A673 (cell line): ENCODE measurements at regions not wholly inside any gene's neighbourhood (a gene's known extent, or its start where the extent isn't known, plus 50 kb on each side); places are given as distances from the start of the nearest gene placed in this dataset.
"Not testable (repeated sequence)": the region's sequence is repeated elsewhere in the genome, so short reads cannot be mapped to it uniquely, and the experiment has no call there.

Experiments
- BruUV-seq: library from RNA; stranded (reverse); fragments of 400-500 nt; replicated peaks from 2 replicates; lab custom pipeline; 2021; lab: Mats Ljungman, UMichigan
- CTCF ChIA-PET: fragments of 300-600 bp; sonication (Branson Sonifier 250); formaldehyde crosslinking; loops from one replicate; lab custom pipeline; 2022; ENCODE audit warnings: antibody characterized with exemption; lab: Charles Lee
- POLR2A ChIA-PET: fragments of 300-600 bp; sonication (Branson Sonifier 250); formaldehyde crosslinking; loops from one replicate; lab custom pipeline; 2022; ENCODE audit warnings: antibody characterized with exemption; ENCODE audit not compliant: low non-redundant PET; lab: Charles Lee
- DNase-seq: peaks from one replicate; pipeline ENCODE4 v3.0.0-alpha.2; 2015; ENCODE audit warnings: low spot score
- H3K27ac ChIP-seq: fragments of 200-600 bp; sonication (generic); 2 replicates; pipeline ENCODE4 v1.5.1; 2016; ENCODE audit warnings: mixed run types, low read depth, mild to moderate bottlenecking, mixed read lengths, antibody characterized with exemption, low read length; ENCODE audit not compliant: poor library complexity, severe bottlenecking
- H3K27me3 ChIP-seq: fragments of 200-600 bp; sonication (generic); replicated peaks from 2 replicates; pipeline ENCODE4 v1.6.1; 2017; ENCODE audit warnings: mixed run types, low read depth, mild to moderate bottlenecking, mixed read lengths, antibody characterized with exemption, low read length; ENCODE audit not compliant: insufficient read depth, poor library complexity
- H3K36me3 ChIP-seq: fragments of 200-600 bp; sonication (generic); 2 replicates; pipeline ENCODE4 v1.6.1; 2016; ENCODE audit warnings: mixed run types, mild to moderate bottlenecking, mixed read lengths, antibody characterized with exemption, low read length; ENCODE audit not compliant: insufficient read depth, poor library complexity, severe bottlenecking
- H3K4me1 ChIP-seq: fragments of 200-600 bp; sonication (generic); 2 replicates; pipeline ENCODE4 v1.6.1; 2017; ENCODE audit warnings: mixed run types, mild to moderate bottlenecking, mixed read lengths, antibody characterized with exemption, low read length; ENCODE audit not compliant: insufficient read depth, poor library complexity, severe bottlenecking
- H3K4me3 ChIP-seq: fragments of 200-600 bp; sonication (generic); 2 replicates; pipeline ENCODE4 v1.5.1; 2016; ENCODE audit warnings: low read depth, mixed run types, mild to moderate bottlenecking, mixed read lengths, low read length; ENCODE audit not compliant: poor library complexity, severe bottlenecking
- H3K9me3 ChIP-seq: fragments of 200-600 bp; sonication (generic); 2 replicates; pipeline ENCODE4 v1.6.1; 2016; ENCODE audit warnings: mixed run types, low read depth, mild to moderate bottlenecking, mixed read lengths, antibody characterized with exemption, low read length; ENCODE audit not compliant: poor library complexity, severe bottlenecking
- CTCF ChIP-seq: fragments of 300-800, 200-600 bp; sonication (generic); conservative IDR thresholded peaks from 2 replicates; pipeline ENCODE4 v1.5.1; 2017; ENCODE audit warnings: low read depth, mild to moderate bottlenecking, antibody characterized with exemption, low read length, moderate library complexity, mixed read lengths
- EZH2 ChIP-seq: fragments of 200-600 bp; sonication (generic); IDR thresholded peaks from 2 replicates; pipeline ENCODE4 v1.6.1; 2017; ENCODE audit warnings: borderline replicate concordance, low read depth, mild to moderate bottlenecking, mixed read lengths, antibody characterized with exemption, low read length; ENCODE audit not compliant: poor library complexity, severe bottlenecking
- intact Hi-C: fragments of 100-400 bp; cut with micrococcal nuclease; formaldehyde crosslinking; loops from one replicate; pipeline ENCODE4 v1.10.0; 2022; ENCODE audit not compliant: unreplicated experiment

- ChIA-PET CTCF (no interaction called here), POLR2A (interaction anchor here (0.7 kb wide), 1 partner anchor 224 kb away, joined by 15 read pairs; no protein-coding TSS in a partner anchor)
- H3K4me3 ChIP-seq: no peak overlapping the region
- no peak overlapping the region for H3K27ac ChIP-seq
- intact Hi-C loops: no loop called here
- no peaks in the 10 kb centered on the region for H3K9me3 ChIP-seq
- H3K4me1 ChIP-seq: no peaks in the 10 kb centered on the region
- TF ChIP-seq EZH2 (no peak), CTCF (no peak)
- DNase-seq: no peak
- H3K27me3 ChIP-seq: no peaks in the 10 kb centered on the region
- no TSS peak for BruUV-seq
- H3K36me3 ChIP-seq: no peaks in the 10 kb centered on the region
Measured at GRCh38 chr13:65585346-65585745, 1644.8 kb downstream of the PCDH9 start.

DNA sequence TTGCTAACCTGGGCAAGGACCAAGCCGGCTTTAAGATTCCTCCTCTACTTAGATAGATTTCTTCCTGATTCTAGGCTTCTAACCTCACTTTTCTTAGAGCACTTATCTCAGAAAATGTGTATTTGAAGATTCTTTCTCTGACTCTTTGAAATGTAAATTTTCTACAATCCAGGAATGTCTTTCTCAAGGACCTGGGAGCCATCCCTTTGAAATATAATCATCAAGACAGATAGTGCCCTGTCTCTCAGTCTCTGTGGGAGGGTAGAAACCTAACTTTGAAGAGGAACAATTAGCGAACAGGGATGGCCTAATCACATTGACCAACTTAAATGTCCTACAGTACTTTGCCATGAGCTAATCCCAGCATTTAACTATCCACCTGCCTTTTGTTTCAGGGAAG is 1646.0 kb downstream of the PCDH9 start:
- ChIA-PET POLR2A (no interaction called here), CTCF (no interaction called here)
- no peak for DNase-seq
- no TSS peak for BruUV-seq
- H3K27me3 ChIP-seq: no peaks in the 10 kb centered on the region
- H3K9me3 ChIP-seq: no peaks in the 10 kb centered on the region
- intact Hi-C loops: no loop called here
- H3K36me3 ChIP-seq: no peaks in the 10 kb centered on the region
- H3K27ac ChIP-seq: no peak overlapping the region
- no peak overlapping the region for H3K4me3 ChIP-seq
- TF ChIP-seq EZH2 (no peak), CTCF (no peak)
- no peaks in the 10 kb centered on the region for H3K4me1 ChIP-seq

DNA sequence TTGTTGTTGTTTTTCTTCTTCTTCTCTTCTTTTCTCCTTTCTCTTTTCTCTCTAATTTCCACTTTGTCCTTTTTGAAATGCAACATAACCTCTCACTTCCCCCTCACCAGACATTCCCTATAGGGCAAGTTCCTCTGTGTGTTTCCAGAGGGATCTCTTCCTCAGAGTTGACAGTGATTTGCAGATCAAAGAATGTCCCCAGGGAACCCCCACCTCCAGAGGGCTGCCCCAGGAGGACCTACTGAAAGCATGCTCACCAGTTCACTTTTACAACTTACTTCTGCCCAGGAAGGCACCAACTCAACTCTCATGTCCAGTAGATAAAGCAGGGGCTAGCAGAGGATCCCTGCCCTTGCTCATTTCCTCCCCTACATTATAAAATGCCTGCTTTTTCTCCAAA is 1648.0 kb downstream of the PCDH9 start:
- intact Hi-C loops: no loop called here
- TF ChIP-seq CTCF: no peak
- TF ChIP-seq EZH2: no peak
- CTCF ChIA-PET: no interaction called here
- Histone ChIP-seq H3K27me3 (no peaks in the 10 kb centered on the region), H3K4me3 (no peak overlapping the region), H3K9me3 (no peaks in the 10 kb centered on the region), H3K36me3 (no peaks in the 10 kb centered on the region), H3K27ac (no peak overlapping the region), H3K4me1 (no peaks in the 10 kb centered on the region)
- POLR2A ChIA-PET: no interaction called here
- no TSS peak for BruUV-seq
- no peak for DNase-seq

DNA sequence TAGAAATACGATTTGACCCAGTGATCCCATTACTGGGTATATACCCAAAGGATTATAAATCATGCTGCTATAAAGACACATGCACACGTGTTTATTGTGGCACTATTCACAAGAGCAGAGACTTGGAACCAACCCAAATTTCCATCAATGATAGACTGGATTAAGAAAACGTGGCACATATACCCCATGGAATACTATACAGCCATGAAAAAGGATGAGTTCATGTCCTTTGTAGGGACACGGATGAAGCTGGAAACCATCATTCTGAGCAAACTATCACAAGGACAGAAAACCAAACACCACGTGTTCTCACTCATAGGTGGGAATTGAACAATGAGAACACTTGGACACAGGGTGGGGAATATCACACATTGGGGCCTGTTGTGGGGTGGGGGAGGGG is 1665.6 kb downstream of the PCDH9 start:
- H3K4me3 ChIP-seq, H3K27me3 ChIP-seq, H3K27ac ChIP-seq, BruUV-seq, POLR2A ChIA-PET, DNase-seq, H3K4me1 ChIP-seq, CTCF ChIA-PET, H3K36me3 ChIP-seq, H3K9me3 ChIP-seq, intact Hi-C loops: not testable (repeated sequence)
